Skeletal muscle tissue (tissue), 3 donors: ENCODE measurements at regions not wholly inside any gene's neighbourhood (a gene's known extent, or its start where the extent isn't known, plus 50 kb on each side); places are given as distances from the start of the nearest gene placed in this dataset.

Experiments used
- H3K27ac ChIP-seq: one replicate; pipeline ENCODE4 v1.7.0; 2013; ENCODE audit warnings: mild to moderate bottlenecking, low read depth, low read length, inconsistent platforms
- H3K27me3 ChIP-seq, 3 donors: one replicate each; pipeline ENCODE4 v1.7.0; 2013; ENCODE audit warnings: low read length in 3 of 3; ENCODE audit not compliant: control insufficient read depth in 3 of 3, insufficient read depth in 3 of 3
- H3K36me3 ChIP-seq, 3 donors: one replicate each; pipeline ENCODE4 v1.7.0; 2013; ENCODE audit warnings: low read length in 3 of 3; ENCODE audit not compliant: control insufficient read depth in 3 of 3, insufficient read depth in 3 of 3
- H3K4me1 ChIP-seq, 3 donors: one replicate each; pipeline ENCODE4 v1.7.0; 2013; ENCODE audit warnings: low read length in 3 of 3, mild to moderate bottlenecking in 3 of 3; ENCODE audit not compliant: control insufficient read depth in 3 of 3, insufficient read depth in 3 of 3
- H3K4me3 ChIP-seq, 3 donors: one replicate each; pipeline ENCODE4 v1.7.0; 2013; ENCODE audit warnings: low read length in 3 of 3
- H3K9ac ChIP-seq, 3 donors: one replicate each; pipeline ENCODE4 v1.7.0; 2013; ENCODE audit warnings: low read length in 3 of 3, mild to moderate bottlenecking in 3 of 3, moderate library complexity in 2 of 3, low read depth in 1 of 3
- H3K9me3 ChIP-seq, 3 donors: one replicate each; pipeline ENCODE4 v1.7.0; 2013; ENCODE audit warnings: low read length in 3 of 3; ENCODE audit not compliant: control insufficient read depth in 3 of 3
- donor health status: Osteomylitis.

- H3K9ac ChIP-seq: no peak overlapping the region
- no peaks in the 10 kb centered on the region for H3K9me3 ChIP-seq
- no peak overlapping the region for H3K27ac ChIP-seq
- no peak overlapping the region for H3K4me3 ChIP-seq
- no peaks in the 10 kb centered on the region for H3K36me3 ChIP-seq
- H3K4me1 ChIP-seq: no peaks in the 10 kb centered on the region
- H3K27me3 ChIP-seq: no peaks in the 10 kb centered on the region
Measured at GRCh38 chr6:21993841-21994240, 303.0 kb downstream of the PRL start.

GRCh38 chr6:21994821-21995220 is 302.0 kb downstream of the PRL start:
- Histone ChIP-seq H3K36me3 (no peaks in the 10 kb centered on the region), H3K4me3 (no peak overlapping the region), H3K27me3 (no peaks in the 10 kb centered on the region), H3K9me3 (no peaks in the 10 kb centered on the region), H3K9ac (no peak overlapping the region), H3K4me1 (peaks cover 0 to 4% (median 0%) of the 10 kb centered on the region in 3 donors), H3K27ac (no peak overlapping the region)

GRCh38 chr6:21995318-21995717 is 301.5 kb downstream of the PRL start:
- Histone ChIP-seq H3K9me3 (no peaks in the 10 kb centered on the region), H3K27ac (no peak overlapping the region), H3K4me1 (peaks cover 0 to 4% (median 0%) of the 10 kb centered on the region in 3 donors), H3K9ac (no peak overlapping the region), H3K27me3 (no peaks in the 10 kb centered on the region), H3K36me3 (no peaks in the 10 kb centered on the region), H3K4me3 (no peak overlapping the region)

DNA sequence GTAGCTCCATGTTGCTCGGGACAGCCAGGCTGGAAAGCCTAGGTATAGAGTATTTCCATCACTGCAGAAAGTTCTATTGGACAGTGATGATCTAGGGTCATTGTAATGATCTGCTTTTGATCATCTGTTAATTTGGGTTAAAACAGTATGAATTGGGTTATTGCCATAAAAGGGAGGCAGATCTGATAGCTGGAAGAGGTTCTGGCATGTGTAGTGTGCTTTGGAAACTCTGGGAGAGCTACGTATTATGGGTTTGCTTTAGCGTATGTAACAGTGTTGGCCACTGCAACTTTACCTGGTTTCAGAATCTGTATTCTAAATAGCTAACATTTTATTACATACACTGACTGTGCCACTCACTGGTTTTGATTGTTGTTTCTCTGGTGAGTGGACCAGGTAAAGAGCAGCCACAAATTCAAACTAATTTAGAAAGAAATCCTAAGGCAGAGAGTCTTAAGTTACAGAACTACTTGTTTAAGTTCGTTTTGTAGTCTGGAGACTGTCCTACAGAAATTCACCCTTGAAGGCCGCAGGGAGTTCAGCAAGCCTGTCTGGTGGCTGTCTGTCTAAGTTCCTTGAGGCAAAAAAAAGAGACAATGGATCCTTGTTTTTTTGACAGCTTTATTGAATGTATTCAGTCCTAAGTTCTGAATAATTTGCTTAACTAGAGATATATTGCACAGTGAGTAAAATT is 300.3 kb downstream of the PRL start:
- no peaks in the 10 kb centered on the region for H3K27me3 ChIP-seq
- H3K4me3 ChIP-seq: no peak overlapping the region
- H3K9me3 ChIP-seq: no peaks in the 10 kb centered on the region
- no peak overlapping the region for H3K9ac ChIP-seq
- H3K36me3 ChIP-seq: no peaks in the 10 kb centered on the region
- no peak overlapping the region for H3K27ac ChIP-seq
- peaks cover 0 to 4% (median 0%) of the 10 kb centered on the region in 3 donors for H3K4me1 ChIP-seq

GRCh38 chr6:21997119-21998037 is 299.5 kb downstream of the PRL start:
- H3K9me3 ChIP-seq: no peaks in the 10 kb centered on the region
- no peaks in the 10 kb centered on the region for H3K27me3 ChIP-seq
- peaks cover 0 to 4% (median 0%) of the 10 kb centered on the region in 3 donors for H3K4me1 ChIP-seq
- no peaks in the 10 kb centered on the region for H3K36me3 ChIP-seq
- no peak overlapping the region for H3K27ac ChIP-seq
- H3K4me3 ChIP-seq: no peak overlapping the region
- H3K9ac ChIP-seq: no peak overlapping the region

- no peaks in the 10 kb centered on the region for H3K36me3 ChIP-seq
- H3K4me3 ChIP-seq: no peak overlapping the region
- H3K27me3 ChIP-seq: no peaks in the 10 kb centered on the region
- peaks cover 0 to 4% (median 0%) of the 10 kb centered on the region in 3 donors for H3K4me1 ChIP-seq
- no peaks in the 10 kb centered on the region for H3K9me3 ChIP-seq
- H3K27ac ChIP-seq: no peak overlapping the region
- H3K9ac ChIP-seq: no peak overlapping the region
Measured at GRCh38 chr6:21998582-21998981, 298.3 kb downstream of the PRL start.

GRCh38 chr6:21999012-21999528 is 297.8 kb downstream of the PRL start:
- Histone ChIP-seq H3K27ac (no peak overlapping the region), H3K9ac (no peak overlapping the region), H3K27me3 (no peaks in the 10 kb centered on the region), H3K9me3 (no peaks in the 10 kb centered on the region), H3K4me1 (peaks cover 0 to 4% (median 0%) of the 10 kb centered on the region in 3 donors), H3K36me3 (no peaks in the 10 kb centered on the region), H3K4me3 (no peak overlapping the region)

DNA sequence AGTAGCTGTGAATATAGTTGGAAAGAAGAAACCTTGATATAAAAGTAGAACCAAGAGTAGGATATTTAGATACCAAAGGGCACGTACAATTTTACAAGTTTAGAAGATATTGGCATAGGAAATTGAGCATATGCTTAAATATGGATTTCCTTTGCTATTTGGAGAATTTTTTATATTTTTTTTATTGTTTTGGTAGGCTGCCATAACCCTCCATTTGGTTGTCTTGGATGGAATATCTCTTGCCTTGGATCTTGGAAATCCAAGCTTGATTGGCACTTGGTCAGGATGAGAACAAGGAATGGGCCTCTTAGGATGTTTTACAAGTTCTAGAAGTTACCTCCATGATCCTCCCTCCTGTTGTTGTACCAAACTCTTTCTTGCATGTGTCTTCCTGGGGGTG is 297.1 kb downstream of the PRL start:
- no peak overlapping the region for H3K4me3 ChIP-seq
- H3K36me3 ChIP-seq: no peaks in the 10 kb centered on the region
- no peaks in the 10 kb centered on the region for H3K9me3 ChIP-seq
- peaks cover 0 to 4% (median 0%) of the 10 kb centered on the region in 3 donors for H3K4me1 ChIP-seq
- H3K9ac ChIP-seq: no peak overlapping the region
- H3K27me3 ChIP-seq: no peaks in the 10 kb centered on the region
- H3K27ac ChIP-seq: no peak overlapping the region

DNA sequence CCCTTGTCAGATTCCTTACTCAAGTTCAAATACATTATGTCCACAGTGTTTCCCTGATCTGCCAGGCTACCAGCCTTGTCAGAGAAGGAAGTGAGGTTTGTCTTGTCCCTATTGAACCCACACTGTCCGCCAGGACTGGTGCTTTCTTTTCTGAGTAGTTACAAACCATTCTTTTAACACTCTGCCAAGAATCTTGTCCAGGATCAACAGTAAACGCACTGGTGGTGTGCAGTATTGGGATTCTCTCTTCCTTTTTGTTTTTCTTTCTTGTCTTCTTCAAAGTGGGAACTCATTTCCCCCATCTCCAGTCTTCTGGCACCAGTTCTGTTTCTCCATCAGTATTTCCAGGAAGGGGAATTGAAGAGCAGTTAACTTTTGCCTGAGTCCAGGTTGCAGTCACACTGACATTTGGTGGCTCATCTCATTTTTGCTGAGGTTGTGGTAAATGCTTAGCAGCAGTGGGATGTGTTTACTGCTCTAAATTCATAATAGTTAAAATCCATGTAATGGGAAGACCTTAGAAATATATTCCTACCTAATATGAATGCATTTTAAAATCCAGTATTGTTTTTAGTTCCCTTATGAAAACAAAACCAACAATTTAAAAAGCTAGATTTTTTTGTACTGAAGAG is 295.3 kb downstream of the PRL start:
- H3K9ac ChIP-seq: no peak overlapping the region
- H3K9me3 ChIP-seq: no peaks in the 10 kb centered on the region
- H3K27me3 ChIP-seq: no peaks in the 10 kb centered on the region
- H3K4me1 ChIP-seq: peaks cover 0 to 4% (median 0%) of the 10 kb centered on the region in 3 donors
- H3K4me3 ChIP-seq: no peak overlapping the region
- H3K27ac ChIP-seq: no peak overlapping the region
- H3K36me3 ChIP-seq: no peaks in the 10 kb centered on the region
